ENCODE measurements at regions not wholly inside any gene's neighbourhood (a gene's known extent, or its start where the extent isn't known, plus 50 kb on each side); places are given as distances from the start of the nearest gene placed in this dataset.

GRCh38 chr4:31141832-31142142 is 421.6 kb downstream of the PCDH7 start:
- Histone ChIP-seq H3K27me3 (ENCODE audit: control insufficient read depth in 2 of 2, insufficient read depth in 2 of 2, low read length in 2 of 2) (no peaks in the 10 kb centered on the region), H3K36me3 (replicated peaks in 1 of 2; ENCODE audit: control insufficient read depth in 1 of 2, insufficient read depth in 2 of 2, low read length in 2 of 2) (no peaks in the 10 kb centered on the region), H3K4me1 (ENCODE audit: control insufficient read depth in 1 of 2, insufficient read depth in 2 of 2, low read length in 2 of 2) (no peaks in the 10 kb centered on the region), H3K4me3 (replicated peaks in 1 of 3; ENCODE audit: low read depth in 2 of 3, low read length in 3 of 3) (no peak overlapping the region), H2AFZ (ENCODE audit: insufficient read depth, low read depth, low read length, poor library complexity, severe bottlenecking) (no peak overlapping the region), H3K27ac (ENCODE audit: low read depth in 1 of 2, low read length in 2 of 2) (no peak overlapping the region), H4K20me1 (ENCODE audit: insufficient read depth, low read length) (no peaks in the 10 kb centered on the region), H3K4me2 (replicated peaks; ENCODE audit: extremely low read depth, low read length, poor library complexity, severe bottlenecking) (no peak overlapping the region), H3K79me2 (ENCODE audit: insufficient read depth, low read length) (no peaks in the 10 kb centered on the region), H3K9ac (ENCODE audit: insufficient read depth, low read length, poor library complexity, severe bottlenecking) (no peak overlapping the region), H3K9me3 (replicated peaks in 1 of 2; ENCODE audit: control insufficient read depth in 1 of 2, insufficient read depth in 1 of 2, low read length in 2 of 2) (no peaks in the 10 kb centered on the region)
- DNase-seq: no peak
- Mint-ChIP-seq H3K4me1 (no peaks in the 10 kb centered on the region), H3K9me3 (no peaks in the 10 kb centered on the region), H3K27ac (no peak overlapping the region), H3K4me3 (no peak overlapping the region), H3K27me3 (ENCODE audit: low read depth in 3 of 3) (peaks cover 0 to 1% (median 0%) of the 10 kb centered on the region in 3 donors), H3K36me3 (no peaks in the 10 kb centered on the region)
- intact Hi-C loops (cut with micrococcal nuclease): no loop called here
- no CpG with 5 or more reads among the region's 1 CpG for WGBS (ENCODE audit: insufficient coverage)
- no peak for TF ChIP-seq CTCF (IDR thresholded peaks at IDR 0.05)

GRCh38 chr4:31146366-31146765 is 426.2 kb downstream of the PCDH7 start:
- H3K9me3 Mint-ChIP-seq: peaks cover 0 to 3% (median 0%) of the 10 kb centered on the region in 7 donors
- H3K9me3 ChIP-seq (replicated peaks in 1 of 2; ENCODE audit: control insufficient read depth in 1 of 2, insufficient read depth in 1 of 2, low read length in 2 of 2): no peaks in the 10 kb centered on the region
- no peak overlapping the region for H3K9ac ChIP-seq (ENCODE audit: insufficient read depth, low read length, poor library complexity, severe bottlenecking)
- H3K27ac Mint-ChIP-seq: no peak overlapping the region
- no peaks in the 10 kb centered on the region for H3K27me3 ChIP-seq (ENCODE audit: control insufficient read depth in 2 of 2, insufficient read depth in 2 of 2, low read length in 2 of 2)
- H2AFZ ChIP-seq (ENCODE audit: insufficient read depth, low read depth, low read length, poor library complexity, severe bottlenecking): no peak overlapping the region
- H3K4me3 Mint-ChIP-seq: no peak overlapping the region
- no peak for DNase-seq
- no peaks in the 10 kb centered on the region for H3K36me3 ChIP-seq (replicated peaks in 1 of 2; ENCODE audit: control insufficient read depth in 1 of 2, insufficient read depth in 2 of 2, low read length in 2 of 2)
- H3K36me3 Mint-ChIP-seq: no peaks in the 10 kb centered on the region
- intact Hi-C loops (cut with micrococcal nuclease): no loop called here
- no peaks in the 10 kb centered on the region for H3K27me3 Mint-ChIP-seq (ENCODE audit: low read depth in 3 of 3)
- no peak overlapping the region for H3K4me2 ChIP-seq (replicated peaks; ENCODE audit: extremely low read depth, low read length, poor library complexity, severe bottlenecking)
- no peaks in the 10 kb centered on the region for H3K4me1 ChIP-seq (ENCODE audit: control insufficient read depth in 1 of 2, insufficient read depth in 2 of 2, low read length in 2 of 2)
- no peaks in the 10 kb centered on the region for H3K4me1 Mint-ChIP-seq
- no peak overlapping the region for H3K27ac ChIP-seq (ENCODE audit: low read depth in 1 of 2, low read length in 2 of 2)
- WGBS (ENCODE audit: insufficient coverage): 90% methylated on average over 3 of the region's 6 CpGs
- no peaks in the 10 kb centered on the region for H4K20me1 ChIP-seq (ENCODE audit: insufficient read depth, low read length)
- no peak for TF ChIP-seq CTCF (IDR thresholded peaks at IDR 0.05)
- no peak overlapping the region for H3K4me3 ChIP-seq (replicated peaks in 1 of 3; ENCODE audit: low read depth in 2 of 3, low read length in 3 of 3)
- no peaks in the 10 kb centered on the region for H3K79me2 ChIP-seq (ENCODE audit: insufficient read depth, low read length)
